Adrenal gland (tissue), 5 donors: ENCODE measurements at regions not wholly inside any gene's neighbourhood (a gene's known extent, or its start where the extent isn't known, plus 50 kb on each side); places are given as distances from the start of the nearest gene placed in this dataset.

Experiments
- CTCF ChIP-seq, 6 experiments: fragments of 450-650 bp in 4 of 6; fragments of 200-600 bp in 2 of 6; sonication (generic) in 1 of 6; IDR thresholded peaks; 1 replicate in 5 of 6; 2 replicates in 1 of 6; pipeline versions ENCODE4 v1.5.1 to v1.8.0; 2016 to 2021; ENCODE audit warnings: antibody characterized with exemption in 6 of 6, mild to moderate bottlenecking in 2 of 6, moderate library complexity in 1 of 6
- POLR2A ChIP-seq, 2 donors: fragments of 450-650 bp; IDR thresholded peaks; one replicate each; pipeline ENCODE4 v1.6.1; 2017; ENCODE audit warnings: antibody characterized with exemption in 2 of 2, mild to moderate bottlenecking in 2 of 2, moderate library complexity in 1 of 2
- donor health status: DM: no; HTN: no; CAD: no.

- no peak for TF ChIP-seq CTCF (IDR thresholded peaks at IDR 0.05)
- TF ChIP-seq POLR2A (IDR thresholded peaks at IDR 0.05), result no peak
Observed at GRCh38 chr11:128334311-128335044, 252.9 kb downstream of the ETS1 start.
